ENCODE measurements at regions not wholly inside any gene's neighbourhood (a gene's known extent, or its start where the extent isn't known, plus 50 kb on each side); places are given as distances from the start of the nearest gene placed in this dataset.

DNA sequence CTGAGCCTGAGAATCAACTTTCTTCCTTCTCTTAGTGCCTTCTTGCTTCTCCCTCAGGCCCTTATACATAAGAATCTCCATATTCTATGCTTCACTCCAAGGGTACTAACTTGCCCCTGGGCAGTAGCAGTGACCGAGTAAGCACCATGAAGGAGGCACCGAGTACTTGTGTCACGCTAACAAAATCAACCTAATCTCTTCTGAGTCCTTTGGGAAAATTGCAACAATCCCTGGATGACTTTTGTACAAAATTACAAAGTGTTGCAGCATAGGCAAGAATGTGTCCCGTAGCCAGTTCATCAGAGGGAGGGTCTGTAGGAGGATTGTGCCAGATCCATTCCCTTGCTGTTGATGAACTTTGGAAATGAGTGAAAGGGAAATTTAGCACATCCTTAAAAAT is 80.4 kb upstream of the EEPD1 start:
- ATAC-seq (peak in 1 of 2 donors; percentile 56), DNase-seq (no peak)
- intact Hi-C loops (cut with DNase I): no loop called here

DNA sequence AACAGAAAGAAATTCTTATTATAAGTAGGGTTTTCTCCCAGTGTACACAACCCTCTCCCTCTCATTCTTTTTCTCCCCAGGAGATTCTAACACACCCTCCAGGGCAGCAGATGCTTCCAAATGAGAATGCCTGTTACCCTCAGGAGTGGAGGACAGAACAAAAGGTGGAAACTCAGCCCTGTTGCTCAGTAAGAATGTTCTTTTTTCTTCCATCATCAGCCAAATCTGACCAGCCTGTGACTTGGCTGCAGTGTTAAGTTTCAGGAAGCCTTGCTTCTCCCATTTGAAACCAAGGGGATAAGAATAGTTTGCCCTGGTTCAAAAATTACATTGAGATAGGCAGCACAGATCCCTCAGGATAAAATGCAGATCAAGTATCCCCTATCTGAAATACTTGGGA is 77.5 kb upstream of the EEPD1 start:
- ATAC-seq (no peak), DNase-seq (no peak)
- intact Hi-C loops (cut with DNase I): no loop called here

DNA sequence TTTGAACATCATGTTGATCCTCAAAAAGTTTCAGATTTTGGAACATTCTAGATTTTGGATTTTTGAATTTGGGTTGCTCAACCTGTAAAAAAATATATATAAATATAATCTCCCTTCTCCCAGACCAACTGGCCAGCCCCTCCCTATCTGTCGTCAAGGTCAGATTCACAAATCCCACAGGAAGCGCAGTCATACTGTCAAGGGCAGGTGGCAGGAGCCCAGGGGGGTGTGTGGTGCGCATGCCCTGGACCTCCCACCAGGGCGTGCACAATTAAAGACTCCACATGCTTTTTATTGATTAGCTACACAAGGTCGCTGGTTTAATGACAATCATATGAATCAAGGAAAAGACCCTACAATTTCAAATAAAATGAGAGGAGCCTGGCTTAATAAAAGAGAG is 77.0 kb upstream of the EEPD1 start:
- intact Hi-C loops (cut with DNase I): no loop called here
- DNase-seq: no peak
- ATAC-seq: no peak

DNA sequence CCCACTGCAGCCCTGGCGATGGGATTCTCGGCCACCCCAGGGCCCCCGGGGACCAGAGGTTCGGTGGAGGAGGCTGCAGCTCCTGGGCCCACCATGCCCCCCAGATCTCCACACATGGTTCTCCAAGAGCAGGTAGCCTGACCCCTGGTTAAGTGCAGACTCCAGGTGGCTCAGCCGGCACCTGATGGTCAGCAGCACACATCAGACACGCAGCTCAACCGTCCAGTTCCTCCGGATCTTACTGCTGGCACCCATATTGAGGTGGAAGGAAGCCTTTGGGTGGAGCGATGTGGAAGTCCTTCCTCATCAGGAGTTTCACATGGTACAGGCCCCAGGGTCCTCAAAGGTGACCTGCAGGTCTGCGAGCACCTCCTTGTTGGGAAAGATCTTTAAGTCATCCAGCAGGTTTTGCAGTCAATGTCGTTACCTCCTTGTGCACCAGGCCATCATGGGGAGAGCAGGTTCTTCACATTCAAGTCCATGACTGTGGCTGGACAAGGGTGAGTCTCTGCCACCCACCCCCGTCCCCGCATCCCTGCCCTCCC is 74.2 kb upstream of the EEPD1 start:
- DNase-seq: no peak
- ATAC-seq: no peak
- intact Hi-C loops (cut with DNase I): no loop called here

DNA sequence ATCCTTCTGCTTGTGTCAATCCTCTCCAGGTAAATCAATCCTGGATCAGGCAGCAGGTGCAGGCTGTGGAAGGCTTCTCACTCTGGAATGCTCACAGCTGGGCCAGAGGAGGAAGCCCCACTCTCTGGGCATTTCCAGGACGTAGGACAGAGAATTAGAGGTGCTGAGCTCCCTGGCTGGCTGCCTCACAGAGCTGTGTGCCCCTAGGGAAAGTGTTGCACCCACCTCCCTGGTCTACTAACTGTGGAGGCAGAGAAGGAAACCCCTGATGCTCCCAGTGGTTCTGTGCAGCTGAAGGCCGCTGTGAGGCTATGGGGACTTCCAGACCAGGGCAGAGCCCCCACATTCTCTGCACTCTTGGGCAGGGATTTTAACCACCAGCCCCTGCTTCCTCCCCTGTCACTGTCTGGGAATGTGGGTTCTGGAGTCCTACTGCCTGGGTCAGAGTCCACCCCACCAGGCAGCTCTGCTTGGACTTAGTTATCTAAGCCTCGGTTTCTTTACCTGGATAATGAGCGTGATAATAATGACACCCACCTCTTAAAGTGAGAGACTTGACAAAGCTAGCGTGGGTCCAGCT is 73.5 kb upstream of the EEPD1 start:
- DNase-seq (no peak), ATAC-seq (no peak)
- intact Hi-C loops (cut with DNase I): no loop called here

DNA sequence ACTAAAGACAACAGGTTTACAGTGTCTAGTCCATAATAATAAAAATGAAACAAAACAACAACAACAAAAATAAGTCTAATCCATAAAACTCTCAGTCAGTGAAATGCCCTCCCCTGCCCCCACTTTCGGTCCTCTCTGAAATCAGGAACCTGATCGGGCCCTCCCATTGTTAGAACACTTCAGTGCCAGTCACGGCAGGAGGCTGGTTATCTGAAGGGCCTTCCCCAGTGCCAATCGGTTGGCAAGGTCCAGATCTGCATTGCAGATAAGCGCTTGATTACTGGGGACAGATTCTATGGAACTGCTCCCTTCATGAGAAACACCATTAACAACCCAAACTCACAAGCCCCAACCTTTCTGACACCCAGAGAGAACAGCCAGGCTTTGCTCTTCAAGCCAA is 72.2 kb upstream of the EEPD1 start:
- no peak for ATAC-seq
- no peak for DNase-seq
- intact Hi-C loops (cut with DNase I): no loop called here

DNA sequence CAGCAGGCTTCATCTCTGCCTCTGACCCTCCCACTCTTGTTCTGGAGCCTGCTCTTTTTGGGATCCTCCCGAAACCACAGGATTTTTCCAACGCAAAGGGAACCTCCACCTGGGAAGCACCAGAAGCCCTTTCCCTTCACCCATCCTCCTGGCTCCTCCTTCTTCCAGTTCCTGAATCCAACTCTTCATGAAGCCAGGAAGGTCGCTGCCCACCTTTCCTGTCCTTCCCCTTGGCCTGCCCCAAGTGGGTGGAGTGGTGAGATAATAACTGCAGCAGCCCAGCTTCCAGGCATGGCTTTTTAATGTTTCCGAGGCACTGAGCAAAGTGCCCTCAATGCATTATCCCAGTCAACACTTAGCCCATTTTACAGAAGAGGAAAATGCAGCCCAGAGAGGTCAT is 70.8 kb upstream of the EEPD1 start:
- ATAC-seq: peak in 1 of 2 donors; percentile 47
- no peak for DNase-seq
- intact Hi-C loops (cut with DNase I): no loop called here

DNA sequence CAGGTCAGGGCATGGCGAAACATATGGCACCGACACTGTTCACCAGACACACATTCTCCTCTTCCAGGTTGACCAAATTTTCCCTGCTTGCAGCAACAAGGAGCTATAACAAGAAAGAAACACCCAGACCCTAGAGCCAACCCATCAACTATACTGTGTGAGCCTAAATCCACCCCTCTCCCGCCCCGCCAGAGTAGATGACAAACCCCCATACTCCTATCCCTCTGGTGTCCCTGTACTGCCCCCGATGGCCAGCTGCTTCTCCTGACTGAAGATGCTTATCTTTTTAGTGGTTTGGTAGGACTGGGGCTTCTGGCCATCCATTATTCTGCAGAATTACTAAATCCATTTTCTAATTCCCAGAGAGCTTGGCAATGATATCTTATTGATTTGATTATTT is 70.1 kb upstream of the EEPD1 start:
- no peak for ATAC-seq
- intact Hi-C loops (cut with DNase I): no loop called here

DNA sequence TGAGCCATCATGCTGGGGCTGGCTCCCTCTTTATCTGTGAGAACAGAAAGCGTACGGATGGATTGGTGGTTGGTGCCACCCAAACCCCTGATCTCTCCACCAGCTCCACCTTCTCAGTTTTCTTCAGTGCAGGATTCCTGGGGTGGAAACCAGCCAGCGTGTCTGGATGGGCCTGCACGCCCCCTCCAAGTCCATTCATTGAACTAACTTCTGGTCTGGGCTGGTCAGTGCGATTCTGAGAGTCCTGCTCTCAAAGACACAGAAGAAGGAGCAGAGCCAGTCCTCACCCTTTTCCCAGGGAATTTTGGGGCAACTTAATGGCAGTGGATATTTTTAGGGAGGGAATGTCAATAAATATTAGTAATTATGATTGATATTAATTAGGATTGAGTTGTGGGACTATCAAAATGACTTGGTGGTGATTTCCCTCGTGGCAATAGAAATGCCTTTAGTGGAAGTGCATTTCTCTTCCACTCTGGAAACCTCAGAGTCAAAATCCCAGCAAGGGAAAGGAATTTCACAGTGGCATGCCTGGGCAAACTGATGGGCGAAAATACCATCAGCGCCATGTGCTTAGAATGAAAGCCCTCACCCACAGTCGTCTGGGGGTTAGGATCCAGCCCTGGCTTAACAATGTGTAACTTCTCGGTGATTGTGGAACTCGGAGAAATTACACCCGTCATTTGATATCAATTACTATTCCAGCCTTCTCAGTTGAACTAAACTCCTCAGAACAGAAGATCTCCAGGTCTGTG is 69.3 kb upstream of the EEPD1 start:
- DNase-seq: no peak
- intact Hi-C loops (cut with DNase I): no loop called here
- ATAC-seq: no peak

More for the DNA sequence above, 70.1 kb upstream of the EEPD1 start:
- no peak for DNase-seq

DNA sequence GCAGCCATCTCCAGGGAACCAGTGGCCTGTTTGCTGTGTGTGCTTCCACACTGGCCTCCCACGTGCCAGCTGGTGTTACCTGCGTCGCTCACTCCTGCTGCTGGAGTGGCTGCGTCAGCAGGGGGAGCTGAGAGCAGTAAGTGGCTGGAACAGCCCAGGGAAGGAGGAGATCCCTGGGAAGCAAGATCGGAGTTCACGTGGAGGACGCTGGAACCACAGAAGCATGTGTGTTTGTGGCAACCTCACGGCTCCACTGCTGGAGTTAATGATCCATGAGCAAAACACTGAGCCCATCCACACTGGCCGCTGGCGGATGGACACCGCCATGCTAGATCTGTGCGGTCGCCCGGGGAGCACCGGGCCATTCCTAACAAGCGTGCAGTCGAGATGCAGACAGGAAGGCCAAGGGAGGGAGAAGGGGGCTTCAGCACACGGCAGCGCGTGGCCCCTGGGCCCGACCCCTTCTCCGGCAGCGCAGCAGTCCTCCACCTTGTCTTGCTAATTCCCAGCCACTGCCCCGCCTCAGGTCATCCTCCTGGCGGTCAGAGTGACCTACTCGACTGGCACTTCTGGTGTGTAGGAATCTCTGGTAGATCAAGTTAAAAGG is 68.5 kb upstream of the EEPD1 start:
- peak; percentile 67 to 72 for ATAC-seq
- DNase-seq: peak; percentile 37
- intact Hi-C loops (cut with DNase I): no loop called here

DNA sequence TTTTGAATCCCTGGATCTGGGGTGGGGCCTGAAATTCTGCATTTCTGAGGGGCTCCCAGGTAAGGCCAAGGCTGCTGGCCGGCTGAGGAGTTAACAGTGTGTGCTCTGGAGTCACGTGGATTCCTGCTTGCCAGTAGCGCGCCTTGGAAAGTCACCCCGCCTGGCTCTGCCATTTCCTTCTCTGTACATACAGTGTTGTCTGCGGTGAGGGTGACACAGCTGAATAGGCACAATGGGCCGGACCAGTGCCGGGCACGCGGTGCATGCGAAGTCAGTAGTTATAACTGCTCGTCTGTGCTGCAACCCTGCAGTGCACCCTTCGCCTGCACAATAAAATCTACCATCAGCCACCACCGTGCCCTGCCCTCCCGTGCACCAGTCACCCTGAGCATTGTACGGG is 68.0 kb upstream of the EEPD1 start:
- DNase-seq: no peak
- no peak for ATAC-seq
- intact Hi-C loops (cut with DNase I): no loop called here

DNA sequence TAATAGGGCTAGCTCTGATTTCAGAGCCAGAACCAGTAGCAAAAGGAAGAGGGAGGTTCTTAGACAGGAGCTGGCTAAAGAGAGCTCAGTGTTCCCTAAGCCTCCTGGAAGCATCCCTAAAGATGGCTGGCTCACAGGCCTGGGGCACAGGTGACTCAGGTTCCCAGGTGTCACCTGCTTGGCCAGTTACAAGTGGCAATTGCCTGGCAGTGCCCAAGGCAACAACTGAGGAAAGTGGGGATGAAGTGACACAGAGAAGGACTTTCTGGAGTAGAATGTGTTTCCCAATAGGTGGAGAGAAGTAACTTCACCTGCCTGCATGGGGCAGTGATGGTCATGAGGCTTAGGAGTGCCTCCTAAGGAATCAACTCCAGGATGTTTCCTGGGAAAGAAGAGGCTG is 66.5 kb upstream of the EEPD1 start:
- DNase-seq: no peak
- intact Hi-C loops (cut with DNase I): no loop called here
- no peak for ATAC-seq

DNA sequence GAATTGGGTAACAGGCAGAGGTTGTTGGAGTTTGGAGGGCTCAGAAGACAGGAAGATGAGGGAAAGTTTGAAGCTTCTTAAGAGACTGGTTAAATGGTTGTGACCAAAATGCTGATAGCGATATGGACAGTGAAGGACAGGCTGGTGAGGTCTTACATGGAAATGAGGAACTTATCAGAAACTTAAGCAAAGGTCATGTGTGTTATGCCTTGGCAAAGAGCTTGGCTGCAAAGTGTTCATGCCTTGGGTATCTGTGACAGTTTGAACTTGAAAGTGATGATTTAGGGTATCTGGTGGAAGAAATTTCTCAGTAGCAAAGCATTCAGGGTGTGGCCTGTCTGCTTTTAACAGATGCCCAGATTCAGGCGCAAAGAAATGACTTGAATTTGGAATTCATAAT is 64.5 kb upstream of the EEPD1 start:
- intact Hi-C loops (cut with DNase I): no loop called here
- ATAC-seq (no peak), DNase-seq (no peak)

DNA sequence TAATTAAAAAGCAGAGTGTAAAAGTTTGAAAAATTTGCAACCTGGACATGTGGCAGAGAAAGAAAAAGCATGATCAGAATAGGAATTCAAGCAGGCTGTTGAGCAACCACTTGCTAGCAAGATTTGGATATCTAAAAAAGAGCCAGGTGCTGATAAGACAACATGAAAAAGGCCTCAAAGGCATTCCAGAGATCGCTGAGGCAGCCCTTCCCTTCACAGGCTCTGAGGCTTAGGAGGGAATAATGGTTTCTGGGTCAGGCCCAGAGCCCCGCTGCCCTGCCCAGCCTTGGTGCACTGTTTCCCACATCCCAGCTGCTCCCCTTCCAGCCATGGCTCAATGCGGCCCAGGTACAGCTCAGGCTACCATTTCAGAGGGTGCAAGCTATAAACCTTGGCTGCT is 64.1 kb upstream of the EEPD1 start:
- intact Hi-C loops (cut with DNase I): no loop called here
- DNase-seq (no peak), ATAC-seq (peak in 1 of 2 donors; percentile 46)

DNA sequence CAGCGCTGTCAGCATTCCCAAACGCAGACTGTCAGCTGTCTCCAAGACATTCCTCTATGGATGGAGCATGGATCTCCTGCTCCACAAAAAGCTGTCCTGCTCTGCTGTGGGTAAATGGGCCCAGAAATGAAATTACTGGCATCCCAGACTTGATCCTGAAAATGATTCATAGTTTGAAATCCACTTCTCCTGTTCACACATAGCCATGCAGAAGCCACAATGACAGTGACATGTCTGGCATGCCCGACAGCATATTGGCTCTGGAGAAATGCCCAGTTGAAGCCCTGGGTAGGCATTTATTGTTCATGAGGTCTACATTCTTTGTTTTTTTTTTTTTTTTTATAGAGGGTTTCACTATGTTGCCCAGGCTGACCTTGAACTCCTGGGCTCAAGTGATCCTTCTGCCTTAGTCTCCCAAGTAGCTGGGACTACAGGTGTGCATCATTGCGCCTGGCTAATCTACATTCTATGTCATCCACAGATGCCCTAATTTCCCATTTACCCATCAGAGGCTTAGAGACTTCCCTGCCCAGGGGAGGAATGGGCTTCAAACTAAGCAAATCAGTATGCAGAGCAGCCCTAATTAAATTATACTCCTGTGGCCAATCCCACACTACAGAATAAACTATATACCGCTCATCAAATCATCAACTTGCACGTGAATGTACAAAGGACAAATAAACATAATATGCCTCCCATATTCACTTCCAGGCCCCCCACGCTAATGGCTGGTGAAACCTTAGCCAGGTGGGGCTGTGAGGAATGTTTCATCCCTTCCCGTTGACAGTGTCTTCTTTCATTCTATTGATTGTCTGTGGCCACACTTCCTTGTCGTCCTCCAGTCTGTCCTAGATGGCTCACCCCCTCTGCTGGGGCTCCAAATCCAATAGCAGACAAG is 61.8 kb upstream of the EEPD1 start:
- no peak for ATAC-seq
- intact Hi-C loops (cut with DNase I): loop anchor here in 1 of 2 donors (10.0 kb wide), 1 partner anchor 106 kb away; no protein-coding TSS in a partner anchor
- no peak for DNase-seq

DNA sequence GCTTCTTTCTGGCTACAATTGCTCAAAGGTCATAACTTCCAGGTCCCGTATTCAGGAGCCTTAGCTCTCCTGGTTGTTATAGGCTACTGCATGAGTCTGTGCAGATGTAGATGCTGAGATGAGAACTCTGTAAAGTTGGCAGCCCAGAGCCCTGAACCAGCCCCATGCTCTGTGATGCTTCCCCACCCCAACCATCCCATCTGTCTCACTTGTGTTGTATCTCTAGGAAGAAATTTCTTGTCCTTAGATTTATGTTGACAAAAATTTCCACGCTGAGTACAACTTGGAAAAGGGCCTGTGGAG is 61.2 kb upstream of the EEPD1 start:
- intact Hi-C loops (cut with DNase I): loop anchor here in 1 of 2 donors (10.0 kb wide), 1 partner anchor 107 kb away; no protein-coding TSS in a partner anchor
- DNase-seq (no peak), ATAC-seq (no peak)

DNA sequence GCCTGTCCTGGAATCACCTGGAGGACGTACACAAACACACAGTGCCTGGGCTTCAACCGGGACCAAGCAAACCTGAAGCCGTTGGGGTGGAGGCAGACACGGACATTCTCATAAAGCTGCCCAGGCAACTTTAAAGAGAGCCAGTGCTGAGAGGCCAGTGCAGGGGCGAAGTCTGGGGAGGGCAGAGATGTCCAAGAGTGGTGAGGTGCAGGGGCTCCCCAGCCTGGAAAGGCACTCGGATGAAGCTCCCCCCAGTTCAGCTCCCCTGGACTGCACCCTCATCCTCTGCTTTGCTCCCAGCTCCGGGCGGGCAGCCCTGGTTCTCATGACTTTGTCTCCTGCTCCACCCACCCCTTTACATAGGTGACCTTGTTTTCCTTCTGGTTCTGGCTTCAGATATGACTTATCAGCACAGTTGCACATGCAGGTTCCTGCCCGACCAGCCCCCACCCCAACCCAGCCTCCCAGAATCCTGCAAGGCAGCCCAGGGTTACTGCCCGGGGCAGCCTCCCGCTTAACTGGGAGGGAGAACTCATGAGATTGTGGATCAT is 60.8 kb upstream of the EEPD1 start:
- ATAC-seq (no peak), DNase-seq (no peak)
- intact Hi-C loops (cut with DNase I): loop anchor here in 1 of 2 donors (10.0 kb wide), 1 partner anchor 107 kb away; no protein-coding TSS in a partner anchor

DNA sequence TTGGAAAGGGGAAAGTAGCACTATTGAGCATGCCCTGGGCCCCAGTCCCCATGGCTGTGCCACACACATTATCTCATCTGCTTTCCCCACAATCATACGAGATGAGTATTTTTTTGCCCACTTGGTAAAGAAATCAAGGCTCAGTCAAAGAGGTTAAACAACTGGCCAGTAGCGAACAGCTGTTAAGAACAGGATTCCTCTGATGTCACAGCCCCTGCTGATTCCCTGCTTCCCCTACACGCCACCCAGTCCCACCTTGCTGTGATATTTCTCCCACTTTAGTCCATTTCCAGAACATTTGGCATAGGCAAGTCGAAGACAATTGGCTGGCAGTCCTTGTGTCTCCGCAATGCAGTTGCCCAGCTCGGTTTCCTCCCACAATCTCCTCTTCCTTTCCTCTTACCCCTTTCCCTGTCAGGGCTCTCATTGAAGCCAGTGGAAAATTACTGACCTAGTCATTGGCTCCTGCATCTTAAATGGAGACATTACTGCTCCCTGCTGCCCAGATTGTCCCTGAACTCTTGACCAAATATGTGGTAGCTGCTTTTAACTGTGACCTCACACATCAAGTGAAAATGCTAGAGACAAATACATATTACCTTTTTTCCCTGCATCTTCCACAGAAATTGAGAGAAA is 56.5 kb upstream of the EEPD1 start:
- intact Hi-C loops (cut with DNase I): loop anchor here in 1 of 2 donors (10.0 kb wide), 1 partner anchor 112 kb away; no protein-coding TSS in a partner anchor
- DNase-seq (no peak), ATAC-seq (peak; percentile 55 to 66)

DNA sequence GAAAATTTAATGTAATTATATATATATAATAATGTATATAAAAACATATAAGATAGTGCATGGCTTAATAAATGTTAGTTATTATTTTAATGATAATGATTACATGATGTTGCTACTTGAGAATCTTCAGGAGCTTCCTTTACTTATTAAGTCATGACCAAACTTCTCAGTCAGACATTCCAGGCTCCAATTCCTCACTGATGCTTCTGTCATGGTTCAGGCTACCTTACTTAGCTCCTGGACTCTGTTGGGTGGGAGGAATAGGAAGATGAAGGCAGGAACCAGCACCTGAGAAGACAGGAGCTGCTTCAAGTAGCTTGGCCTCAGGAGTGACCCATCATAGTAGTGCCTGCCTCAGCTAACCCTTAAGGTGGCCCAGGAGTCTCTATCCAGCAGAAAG is 55.0 kb upstream of the EEPD1 start:
- DNase-seq (no peak), ATAC-seq (no peak)
- intact Hi-C loops (cut with DNase I): loop anchor here in 1 of 2 donors (10.0 kb wide), 1 partner anchor 113 kb away; no protein-coding TSS in a partner anchor
